ENCODE measurements at regions not wholly inside any gene's neighbourhood (a gene's known extent, or its start where the extent isn't known, plus 50 kb on each side); places are given as distances from the start of the nearest gene placed in this dataset.
A peak's percentile ranks its signal among the peaks of the same experiment; 100 is the strongest.
"Not testable (repeated sequence)": the region's sequence is repeated elsewhere in the genome, so short reads cannot be mapped to it uniquely, and the experiment has no call there.

DNA sequence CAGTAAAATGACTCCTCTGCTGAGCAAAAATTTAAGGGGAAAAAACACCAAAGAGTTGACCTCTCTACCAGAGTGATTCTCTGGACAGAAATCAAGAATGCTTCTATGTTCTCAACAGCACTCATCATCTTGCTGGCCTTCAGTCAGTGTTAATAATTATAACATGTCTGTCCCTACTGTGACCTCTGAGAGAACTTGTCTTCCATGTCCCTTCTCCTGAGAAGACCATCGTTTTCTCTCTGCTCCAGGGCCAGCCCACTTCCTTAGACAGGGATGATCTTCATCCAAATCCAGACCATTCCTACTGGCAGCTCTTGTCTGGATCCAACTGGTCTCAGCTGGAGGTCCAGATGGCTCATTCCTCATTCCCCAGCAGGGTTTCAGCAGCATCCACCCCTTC lies 139.0 kb upstream of the NECTIN3 start:
- no peak for DNase-seq (ENCODE audit: low read depth)
- no peak for TF ChIP-seq CTCF (IDR thresholded peaks at IDR 0.05; ENCODE audit: insufficient read depth, low read depth, low read length)
- no peak overlapping the region for H3K4me3 ChIP-seq (ENCODE audit: low read depth, low read length)

GRCh38 chr3:110933821-110934426 lies 137.7 kb upstream of the NECTIN3 start:
- DNase-seq (ENCODE audit: low read depth) = peak; percentile 48
- TF ChIP-seq CTCF (IDR thresholded peaks at IDR 0.05; ENCODE audit: insufficient read depth, low read depth, low read length) = no peak

DNA sequence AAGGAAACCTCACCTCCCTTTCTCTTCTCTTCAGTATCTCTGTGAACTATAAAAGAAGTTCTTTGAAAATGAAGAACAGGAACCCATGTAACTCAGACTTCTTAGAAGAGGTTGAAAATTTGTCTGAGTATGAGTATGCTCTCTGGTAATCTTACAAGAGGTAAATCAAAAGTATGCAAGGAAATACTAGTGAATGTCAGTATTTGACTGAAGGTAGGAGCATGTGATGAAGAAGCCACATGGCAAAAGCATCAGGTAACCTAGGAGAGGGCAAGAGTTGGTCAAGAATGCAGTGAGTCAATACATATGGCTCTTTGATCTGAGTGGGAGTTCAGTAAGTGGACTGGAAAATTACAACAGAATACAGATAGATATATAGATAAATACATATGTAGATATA lies 133.0 kb upstream of the NECTIN3 start:
- no peak overlapping the region for H3K4me3 ChIP-seq (ENCODE audit: low read depth, low read length)
- no peak for DNase-seq (ENCODE audit: low read depth)
- no peak for TF ChIP-seq CTCF (IDR thresholded peaks at IDR 0.05; ENCODE audit: insufficient read depth, low read depth, low read length)

More at GRCh38 chr3:110933821-110934426, 137.7 kb upstream of the NECTIN3 start:
- no peak overlapping the region for H3K4me3 ChIP-seq (ENCODE audit: low read depth, low read length)

- H3K4me3 ChIP-seq (ENCODE audit: low read depth, low read length) = no peak overlapping the region
- no peak for TF ChIP-seq CTCF (IDR thresholded peaks at IDR 0.05; ENCODE audit: insufficient read depth, low read depth, low read length)
- DNase-seq (ENCODE audit: low read depth) = peak; percentile 41
Measured at GRCh38 chr3:110940055-110940454, 131.6 kb upstream of the NECTIN3 start.

DNA sequence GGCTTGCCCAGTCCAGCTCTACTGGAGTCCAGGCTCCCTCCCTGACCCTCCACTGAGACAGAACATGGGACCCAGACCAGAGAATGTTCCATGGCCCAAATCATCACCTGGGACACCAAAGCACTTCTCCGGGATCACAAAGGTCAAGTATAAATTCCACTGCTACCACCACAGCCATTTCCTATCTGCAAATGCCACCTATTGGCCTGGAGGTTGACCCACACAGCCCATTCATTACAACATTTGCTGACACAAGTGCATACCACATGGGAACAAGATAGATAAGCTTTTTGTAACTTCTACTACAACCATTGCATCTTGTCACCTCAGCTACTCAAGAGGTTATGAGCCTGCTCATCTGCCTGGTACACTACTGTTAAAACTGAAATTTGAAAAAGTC lies 126.8 kb upstream of the NECTIN3 start:
- no peak for DNase-seq (ENCODE audit: low read depth)
- no peak for TF ChIP-seq CTCF (IDR thresholded peaks at IDR 0.05; ENCODE audit: insufficient read depth, low read depth, low read length)
- no peak overlapping the region for H3K4me3 ChIP-seq (ENCODE audit: low read depth, low read length)

GRCh38 chr3:110946810-110947209 lies 124.8 kb upstream of the NECTIN3 start:
- peak; percentile 32 for DNase-seq (ENCODE audit: low read depth)
- no peak for TF ChIP-seq CTCF (IDR thresholded peaks at IDR 0.05; ENCODE audit: insufficient read depth, low read depth, low read length)
- no peak overlapping the region for H3K4me3 ChIP-seq (ENCODE audit: low read depth, low read length)

DNA sequence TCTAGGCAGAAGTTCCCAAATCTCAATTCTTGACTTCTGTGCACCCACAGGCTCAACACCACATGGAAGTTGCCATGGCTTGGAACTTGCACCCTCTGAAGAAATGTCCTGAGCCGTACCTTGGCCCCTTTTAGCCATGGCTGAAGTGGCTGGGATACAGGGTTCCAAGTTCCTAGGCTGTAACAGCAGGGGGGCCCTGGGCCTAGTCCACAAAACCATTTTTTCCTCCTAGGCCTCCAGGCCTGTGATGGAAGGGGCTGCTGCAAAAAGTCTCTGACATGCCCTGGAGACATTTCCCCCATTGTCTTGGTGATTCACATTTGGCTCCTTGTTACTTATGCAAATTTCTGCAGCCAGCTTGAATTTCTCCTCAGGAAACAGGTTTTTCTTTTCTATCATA lies 122.4 kb upstream of the NECTIN3 start:
- H3K4me3 ChIP-seq (ENCODE audit: low read depth, low read length); DNase-seq (ENCODE audit: low read depth): not testable (repeated sequence)
